Calu3 (cell line): ENCODE measurements at regions not wholly inside any gene's neighbourhood (a gene's known extent, or its start where the extent isn't known, plus 50 kb on each side); places are given as distances from the start of the nearest gene placed in this dataset.

ENCODE experiments used
- BruUV-seq: library from RNA; stranded (reverse); fragments of 400-500 nt; replicated peaks from 2 replicates; lab custom pipeline; 2021; lab: Mats Ljungman, UMichigan
- CTCF ChIA-PET: fragments of 300-600 bp; sonication (Branson Sonifier 250); formaldehyde crosslinking; loops from one replicate; lab custom pipeline; 2022; ENCODE audit warnings: antibody characterized with exemption; lab: Charles Lee
- DNase-seq: peaks from one replicate; pipeline ENCODE4 v3.0.0; 2022
- H3K27ac Mint-ChIP-seq: one replicate; pipeline ENCODE4 v1.8.0; 2022; ENCODE audit warnings: mixed read lengths; ENCODE audit not compliant: unreplicated experiment
- H3K27me3 Mint-ChIP-seq: one replicate; pipeline ENCODE4 v1.8.0; 2022; ENCODE audit warnings: mixed read lengths; ENCODE audit not compliant: unreplicated experiment
- H3K36me3 Mint-ChIP-seq: one replicate; pipeline ENCODE4 v1.8.0; 2022; ENCODE audit warnings: mild to moderate bottlenecking, moderate library complexity, mixed read lengths; ENCODE audit not compliant: insufficient read depth, unreplicated experiment
- H3K4me1 Mint-ChIP-seq: one replicate; pipeline ENCODE4 v1.8.0; 2022; ENCODE audit warnings: mild to moderate bottlenecking, low read depth, mixed read lengths; ENCODE audit not compliant: unreplicated experiment
- H3K4me3 Mint-ChIP-seq: one replicate; pipeline ENCODE4 v1.8.0; 2022; ENCODE audit warnings: mild to moderate bottlenecking, low read depth, moderate library complexity, mixed read lengths; ENCODE audit not compliant: unreplicated experiment
- H3K9me3 Mint-ChIP-seq: one replicate; pipeline ENCODE4 v1.8.0; 2022; ENCODE audit warnings: low read depth, mixed read lengths; ENCODE audit not compliant: unreplicated experiment
- CTCF ChIP-seq: fragments of 200-600 bp; IDR thresholded peaks from one replicate; pipeline ENCODE4 v1.8.0; 2022; ENCODE audit warnings: antibody characterized with exemption; ENCODE audit not compliant: unreplicated experiment
- intact Hi-C: fragments of 100-400 bp; cut with micrococcal nuclease; formaldehyde crosslinking; loops from one replicate; pipeline ENCODE4 v1.10.0; 2022; ENCODE audit not compliant: unreplicated experiment

- CTCF ChIA-PET, result no interaction called here
- Mint-ChIP-seq H3K27ac (no peak overlapping the region), H3K4me3 (no peak overlapping the region)
Measured at GRCh38 chr1:232576537-232576936, 53.4 kb downstream of the SIPA1L2 start.

DNA sequence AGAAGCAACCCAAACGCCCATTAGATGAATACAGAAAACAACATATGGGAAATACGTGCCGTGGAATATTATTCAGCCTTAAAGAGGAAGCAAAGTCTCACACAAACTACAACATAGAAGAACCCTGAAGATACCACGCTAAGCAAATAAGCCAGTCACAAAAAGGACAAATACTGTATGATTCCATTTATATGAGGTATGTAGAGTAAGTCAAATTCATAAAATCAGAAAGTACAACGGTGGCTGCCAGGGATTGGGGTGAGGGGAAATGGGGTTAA is 54.2 kb downstream of the SIPA1L2 start:
- Mint-ChIP-seq H3K4me3 (no peak overlapping the region), H3K27ac (no peak overlapping the region), H3K9me3 (no peaks in the 10 kb centered on the region), H3K27me3 (no peaks in the 10 kb centered on the region), H3K36me3 (no peaks in the 10 kb centered on the region), H3K4me1 (no peaks in the 10 kb centered on the region)
- CTCF ChIA-PET, result no interaction called here
- TF ChIP-seq CTCF, result no peak
- BruUV-seq, result no TSS peak
- no peak for DNase-seq
- intact Hi-C loops, result no loop called here

More at GRCh38 chr1:232576537-232576936, 53.4 kb downstream of the SIPA1L2 start:
- Mint-ChIP-seq H3K9me3 (peaks cover 5% of the 10 kb centered on the region), H3K4me1 (no peaks in the 10 kb centered on the region), H3K36me3 (no peaks in the 10 kb centered on the region), H3K27me3 (no peaks in the 10 kb centered on the region)
- BruUV-seq, result no TSS peak
- no peak for DNase-seq
- TF ChIP-seq CTCF, result no peak
- intact Hi-C loops, result no loop called here

DNA sequence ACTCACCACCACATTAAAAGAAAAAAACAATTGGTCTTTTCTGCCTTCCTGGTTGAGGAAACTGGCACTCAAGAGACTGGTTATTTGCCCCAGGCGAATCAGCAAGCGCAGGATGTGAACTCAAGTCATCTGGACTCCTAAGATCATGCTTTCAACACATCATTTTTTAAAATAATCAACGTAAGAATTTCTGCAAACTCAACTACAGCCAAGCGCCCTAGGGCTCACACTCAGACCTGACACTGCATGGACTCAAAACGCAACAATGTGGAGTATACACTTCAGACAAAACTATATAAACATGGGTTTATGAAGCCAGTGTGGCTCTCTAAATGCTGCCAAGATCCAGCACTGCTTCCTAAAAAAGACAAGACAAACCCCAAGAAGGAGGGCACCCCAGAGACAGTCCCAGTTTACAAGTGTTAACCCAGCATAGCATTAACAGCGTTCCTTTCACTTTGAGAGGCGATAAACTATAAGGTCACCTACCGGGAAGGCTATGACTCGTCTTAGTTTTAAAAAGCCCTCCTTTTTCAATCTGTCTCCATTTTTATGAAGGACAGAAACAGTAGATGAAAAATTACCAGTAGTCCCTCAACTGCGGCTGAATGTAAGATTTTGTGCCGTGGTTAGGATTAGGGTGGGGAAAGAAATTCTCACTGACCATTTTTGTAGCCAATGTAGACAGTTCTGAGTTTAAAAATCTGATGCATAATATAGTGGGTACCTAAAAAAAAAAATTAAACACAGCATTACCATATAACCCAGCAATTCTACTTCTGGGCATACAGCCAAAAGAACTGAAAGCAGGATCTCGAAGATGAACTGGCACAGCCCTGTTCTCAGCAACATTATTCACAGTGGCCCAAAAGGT is 54.8 kb downstream of the SIPA1L2 start:
- no peaks in the 10 kb centered on the region for H3K4me1 Mint-ChIP-seq
- intact Hi-C loops, result no loop called here
- no peaks in the 10 kb centered on the region for H3K27me3 Mint-ChIP-seq
- no TSS peak for BruUV-seq
- H3K4me3 Mint-ChIP-seq, result no peak overlapping the region
- H3K36me3 Mint-ChIP-seq, result no peaks in the 10 kb centered on the region
- H3K27ac Mint-ChIP-seq, result no peak overlapping the region
- TF ChIP-seq CTCF, result no peak
- no peak for DNase-seq
- no peaks in the 10 kb centered on the region for H3K9me3 Mint-ChIP-seq
- CTCF ChIA-PET, result no interaction called here

- TF ChIP-seq CTCF, result no peak
- no TSS peak for BruUV-seq
- H3K27me3 Mint-ChIP-seq, result no peaks in the 10 kb centered on the region
- H3K9me3 Mint-ChIP-seq, result no peaks in the 10 kb centered on the region
- intact Hi-C loops, result no loop called here
- CTCF ChIA-PET, result no interaction called here
- DNase-seq, result no peak
- H3K4me3 Mint-ChIP-seq, result no peak overlapping the region
- no peaks in the 10 kb centered on the region for H3K36me3 Mint-ChIP-seq
- no peaks in the 10 kb centered on the region for H3K4me1 Mint-ChIP-seq
- no peak overlapping the region for H3K27ac Mint-ChIP-seq
Measured at GRCh38 chr1:232574077-232574476, 55.9 kb downstream of the SIPA1L2 start.
